KMS-11 (cell line): ENCODE measurements at regions not wholly inside any gene's neighbourhood (a gene's known extent, or its start where the extent isn't known, plus 50 kb on each side); places are given as distances from the start of the nearest gene placed in this dataset.

Source experiments
- H2AFZ ChIP-seq: fragments of 200-600 bp; sonication (generic); 2 replicates; pipeline ENCODE4 v1.6.1; 2016; ENCODE audit warnings: antibody characterized with exemption, mixed run types, low read depth
- H3K27ac ChIP-seq: fragments of 200-600 bp; sonication (generic); 2 replicates; pipeline ENCODE4 v1.6.1; 2016; ENCODE audit warnings: mild to moderate bottlenecking, mixed run types
- H3K27me3 ChIP-seq: fragments of 200-600 bp; sonication (generic); 2 replicates; pipeline ENCODE4 v1.6.1; 2017; ENCODE audit warnings: mild to moderate bottlenecking, low read depth, mixed run types, moderate library complexity; ENCODE audit not compliant: insufficient read depth
- H3K36me3 ChIP-seq: fragments of 200-600 bp; sonication (generic); 2 replicates; pipeline ENCODE4 v1.6.1; 2017; ENCODE audit warnings: mild to moderate bottlenecking, mixed run types; ENCODE audit not compliant: insufficient read depth
- H3K4me1 ChIP-seq: fragments of 200-600 bp; sonication (generic); 2 replicates; pipeline ENCODE4 v1.6.1; 2016; ENCODE audit warnings: mild to moderate bottlenecking, low read depth, mixed run types; ENCODE audit not compliant: poor library complexity, severe bottlenecking
- H3K4me2 ChIP-seq: fragments of 200-600 bp; sonication (generic); 2 replicates; pipeline ENCODE4 v1.7.0; 2016; ENCODE audit warnings: mild to moderate bottlenecking, mixed run types
- H3K4me3 ChIP-seq: fragments of 200-600 bp; sonication (generic); IDR thresholded peaks from 2 replicates; pipeline ENCODE4 v1.6.1; 2017; ENCODE audit warnings: low read depth, low read length, mixed read lengths; ENCODE audit not compliant: insufficient read depth
- H3K79me2 ChIP-seq: fragments of 200-600 bp; sonication (generic); 2 replicates; pipeline ENCODE4 v1.6.1; 2016; ENCODE audit warnings: low read depth, mixed run types; ENCODE audit not compliant: insufficient read depth
- H3K9ac ChIP-seq: fragments of 200-600 bp; sonication (generic); 2 replicates; pipeline ENCODE4 v1.6.1; 2016; ENCODE audit warnings: mild to moderate bottlenecking, mixed run types
- H4K20me1 ChIP-seq: fragments of 200-600 bp; sonication (generic); 2 replicates; pipeline ENCODE4 v1.6.1; 2016; ENCODE audit warnings: mild to moderate bottlenecking, mixed run types; ENCODE audit not compliant: insufficient read depth
- CTCF ChIP-seq: fragments of 200-600 bp; sonication (generic); conservative IDR thresholded peaks from 2 replicates; pipeline ENCODE4 v1.6.1; 2017; ENCODE audit warnings: low read depth, mild to moderate bottlenecking, antibody characterized with exemption, low read length, moderate library complexity, mixed read lengths

GRCh38 chr4:19346636-19347035 is 905.1 kb upstream of the SLIT2 start:
- Histone ChIP-seq H2AFZ (no peak overlapping the region), H3K36me3 (no peaks in the 10 kb centered on the region), H3K9ac (no peak overlapping the region), H3K79me2 (no peaks in the 10 kb centered on the region), H3K4me1 (no peaks in the 10 kb centered on the region), H3K4me2 (no peak overlapping the region), H3K27me3 (no peaks in the 10 kb centered on the region), H3K4me3 (no peak overlapping the region), H3K27ac (no peak overlapping the region), H4K20me1 (no peaks in the 10 kb centered on the region)
- no peak for TF ChIP-seq CTCF

DNA sequence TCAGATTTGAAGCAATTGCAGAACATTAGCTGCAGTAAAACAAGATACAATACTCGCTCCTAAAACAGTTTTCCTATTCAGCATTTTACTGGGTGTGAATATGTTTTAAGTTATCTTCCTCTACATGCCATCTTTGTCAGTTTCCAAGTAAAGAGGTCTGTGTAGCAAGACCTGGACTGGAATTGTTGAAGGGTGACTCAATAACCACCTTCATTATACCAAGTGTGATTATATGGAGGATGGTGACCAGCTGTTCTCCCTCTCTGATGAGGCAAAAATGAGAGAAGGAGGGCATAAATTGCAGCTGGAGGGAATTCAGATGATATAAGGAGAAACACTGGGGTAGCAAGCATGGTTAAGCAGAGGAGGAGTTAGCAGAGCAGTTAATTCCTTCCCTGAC is 922.1 kb upstream of the SLIT2 start:
- Histone ChIP-seq H3K4me3 (no peak overlapping the region), H3K36me3 (no peaks in the 10 kb centered on the region), H3K9ac (no peak overlapping the region), H4K20me1 (no peaks in the 10 kb centered on the region), H3K79me2 (no peaks in the 10 kb centered on the region), H3K4me1 (no peaks in the 10 kb centered on the region), H3K27me3 (no peaks in the 10 kb centered on the region), H2AFZ (no peak overlapping the region), H3K4me2 (no peak overlapping the region), H3K27ac (no peak overlapping the region)
- TF ChIP-seq CTCF = no peak

GRCh38 chr4:19329077-19329476 is 922.6 kb upstream of the SLIT2 start:
- no peaks in the 10 kb centered on the region for H3K27me3 ChIP-seq

DNA sequence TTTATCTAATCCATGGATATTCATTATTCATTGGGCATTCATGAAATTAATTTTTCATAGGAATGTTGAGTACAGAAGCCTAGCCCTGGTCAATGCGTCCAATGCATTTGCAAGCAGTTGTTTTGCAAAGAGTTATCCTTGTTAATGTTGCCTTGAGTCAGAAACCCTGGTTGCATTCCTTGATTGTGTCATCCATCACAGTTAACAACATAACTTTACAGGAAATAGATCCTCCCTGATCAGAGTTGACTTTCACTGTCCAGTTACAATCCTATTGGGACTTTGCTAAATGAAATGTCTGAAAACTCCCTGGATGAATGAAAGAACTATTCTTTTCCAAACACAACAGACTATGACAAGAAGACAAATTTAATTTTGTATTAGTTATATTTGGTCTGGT is 924.3 kb upstream of the SLIT2 start:
- Histone ChIP-seq H3K27ac (no peak overlapping the region), H3K4me3 (no peak overlapping the region), H3K27me3 (no peaks in the 10 kb centered on the region), H3K36me3 (no peaks in the 10 kb centered on the region), H3K4me2 (no peak overlapping the region), H3K4me1 (no peaks in the 10 kb centered on the region), H3K9ac (no peak overlapping the region), H4K20me1 (no peaks in the 10 kb centered on the region), H2AFZ (no peak overlapping the region), H3K79me2 (no peaks in the 10 kb centered on the region)
- TF ChIP-seq CTCF = no peak

More at GRCh38 chr4:19329077-19329476, 922.6 kb upstream of the SLIT2 start:
- no peak overlapping the region for H3K4me2 ChIP-seq
- H3K27ac ChIP-seq = no peak overlapping the region
- no peaks in the 10 kb centered on the region for H3K79me2 ChIP-seq
- H3K4me3 ChIP-seq = no peak overlapping the region
- H3K9ac ChIP-seq = no peak overlapping the region
- H3K4me1 ChIP-seq = no peaks in the 10 kb centered on the region
- TF ChIP-seq CTCF = no peak
- H3K36me3 ChIP-seq = no peaks in the 10 kb centered on the region
- no peak overlapping the region for H2AFZ ChIP-seq
- no peaks in the 10 kb centered on the region for H4K20me1 ChIP-seq
